ENCODE measurements at regions not wholly inside any gene's neighbourhood (a gene's known extent, or its start where the extent isn't known, plus 50 kb on each side); places are given as distances from the start of the nearest gene placed in this dataset.

DNA sequence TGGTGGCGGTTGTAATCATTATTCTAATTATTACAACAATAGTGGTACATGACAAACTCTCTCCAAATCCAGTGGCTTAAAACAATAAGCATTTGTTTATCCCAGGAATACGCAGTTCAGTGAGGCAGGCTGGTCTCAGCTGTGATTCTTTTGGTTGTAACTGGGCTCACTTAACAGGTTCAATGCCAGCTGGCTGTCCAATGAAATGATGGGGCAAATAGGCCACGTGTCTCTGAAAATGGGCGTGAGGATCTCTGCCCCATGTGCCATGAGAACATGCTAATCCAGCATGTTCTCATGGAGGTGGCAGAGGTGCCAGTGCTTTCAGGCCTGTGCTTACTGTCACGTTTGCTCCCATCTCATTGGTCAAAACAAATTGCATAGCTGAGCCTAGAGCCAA is 73.1 kb upstream of the CLMN start:
- TF ChIP-seq, protein P1, sequence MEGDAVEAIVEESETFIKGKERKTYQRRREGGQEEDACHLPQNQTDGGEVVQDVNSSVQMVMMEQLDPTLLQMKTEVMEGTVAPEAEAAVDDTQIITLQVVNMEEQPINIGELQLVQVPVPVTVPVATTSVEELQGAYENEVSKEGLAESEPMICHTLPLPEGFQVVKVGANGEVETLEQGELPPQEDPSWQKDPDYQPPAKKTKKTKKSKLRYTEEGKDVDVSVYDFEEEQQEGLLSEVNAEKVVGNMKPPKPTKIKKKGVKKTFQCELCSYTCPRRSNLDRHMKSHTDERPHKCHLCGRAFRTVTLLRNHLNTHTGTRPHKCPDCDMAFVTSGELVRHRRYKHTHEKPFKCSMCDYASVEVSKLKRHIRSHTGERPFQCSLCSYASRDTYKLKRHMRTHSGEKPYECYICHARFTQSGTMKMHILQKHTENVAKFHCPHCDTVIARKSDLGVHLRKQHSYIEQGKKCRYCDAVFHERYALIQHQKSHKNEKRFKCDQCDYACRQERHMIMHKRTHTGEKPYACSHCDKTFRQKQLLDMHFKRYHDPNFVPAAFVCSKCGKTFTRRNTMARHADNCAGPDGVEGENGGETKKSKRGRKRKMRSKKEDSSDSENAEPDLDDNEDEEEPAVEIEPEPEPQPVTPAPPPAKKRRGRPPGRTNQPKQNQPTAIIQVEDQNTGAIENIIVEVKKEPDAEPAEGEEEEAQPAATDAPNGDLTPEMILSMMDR (conservative IDR thresholded peaks at IDR 0.05; ENCODE audit: low read depth in 2 of 2): no peak
- TF ChIP-seq EZH2phosphoT487 (IDR thresholded peaks at IDR 0.05; ENCODE audit: unreplicated experiment) (no peak), EZH2 (IDR thresholded peaks at IDR 0.05; ENCODE audit: low read depth, unreplicated experiment) (no peak), POLR2AphosphoS5 (IDR thresholded peaks at IDR 0.05; ENCODE audit: low read depth) (no peak), JUNB (IDR thresholded peaks at IDR 0.05; ENCODE audit: unreplicated experiment) (no peak), NANOG (IDR thresholded peaks at IDR 0.05; ENCODE audit: borderline replicate concordance) (no peak)
- TF ChIP-seq, protein P2, sequence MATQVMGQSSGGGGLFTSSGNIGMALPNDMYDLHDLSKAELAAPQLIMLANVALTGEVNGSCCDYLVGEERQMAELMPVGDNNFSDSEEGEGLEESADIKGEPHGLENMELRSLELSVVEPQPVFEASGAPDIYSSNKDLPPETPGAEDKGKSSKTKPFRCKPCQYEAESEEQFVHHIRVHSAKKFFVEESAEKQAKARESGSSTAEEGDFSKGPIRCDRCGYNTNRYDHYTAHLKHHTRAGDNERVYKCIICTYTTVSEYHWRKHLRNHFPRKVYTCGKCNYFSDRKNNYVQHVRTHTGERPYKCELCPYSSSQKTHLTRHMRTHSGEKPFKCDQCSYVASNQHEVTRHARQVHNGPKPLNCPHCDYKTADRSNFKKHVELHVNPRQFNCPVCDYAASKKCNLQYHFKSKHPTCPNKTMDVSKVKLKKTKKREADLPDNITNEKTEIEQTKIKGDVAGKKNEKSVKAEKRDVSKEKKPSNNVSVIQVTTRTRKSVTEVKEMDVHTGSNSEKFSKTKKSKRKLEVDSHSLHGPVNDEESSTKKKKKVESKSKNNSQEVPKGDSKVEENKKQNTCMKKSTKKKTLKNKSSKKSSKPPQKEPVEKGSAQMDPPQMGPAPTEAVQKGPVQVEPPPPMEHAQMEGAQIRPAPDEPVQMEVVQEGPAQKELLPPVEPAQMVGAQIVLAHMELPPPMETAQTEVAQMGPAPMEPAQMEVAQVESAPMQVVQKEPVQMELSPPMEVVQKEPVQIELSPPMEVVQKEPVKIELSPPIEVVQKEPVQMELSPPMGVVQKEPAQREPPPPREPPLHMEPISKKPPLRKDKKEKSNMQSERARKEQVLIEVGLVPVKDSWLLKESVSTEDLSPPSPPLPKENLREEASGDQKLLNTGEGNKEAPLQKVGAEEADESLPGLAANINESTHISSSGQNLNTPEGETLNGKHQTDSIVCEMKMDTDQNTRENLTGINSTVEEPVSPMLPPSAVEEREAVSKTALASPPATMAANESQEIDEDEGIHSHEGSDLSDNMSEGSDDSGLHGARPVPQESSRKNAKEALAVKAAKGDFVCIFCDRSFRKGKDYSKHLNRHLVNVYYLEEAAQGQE (IDR thresholded peaks at IDR 0.05; ENCODE audit: unreplicated experiment): no peak
